GM19467 (cell line): ENCODE measurements at regions not wholly inside any gene's neighbourhood (a gene's known extent, or its start where the extent isn't known, plus 50 kb on each side); places are given as distances from the start of the nearest gene placed in this dataset.
"Not testable (repeated sequence)": the region's sequence is repeated elsewhere in the genome, so short reads cannot be mapped to it uniquely, and the experiment has no call there.

ENCODE experiments used
- ATAC-seq: cut with Tn5 transposase; IDR thresholded peaks from one replicate; pipeline ENCODE4 v1.9.1; 2021; ENCODE audit warnings: mild to moderate bottlenecking, moderate library complexity; ENCODE audit not compliant: unreplicated experiment

GRCh38 chr3:80994085-80994665, 767.3 kb downstream of the GBE1 start:
- no peak for ATAC-seq

- peak; percentile 64 for ATAC-seq
Observed at GRCh38 chr3:80993241-80993945, 768.1 kb downstream of the GBE1 start.

- ATAC-seq = no peak
Observed at GRCh38 chr3:80983753-80984152, 777.7 kb downstream of the GBE1 start.

GRCh38 chr3:80978216-80978969, 783.1 kb downstream of the GBE1 start:
- ATAC-seq = no peak

GRCh38 chr3:80970292-80970691, 791.2 kb downstream of the GBE1 start:
- no peak for ATAC-seq

GRCh38 chr3:80929576-80929975, 831.9 kb downstream of the GBE1 start:
- ATAC-seq = no peak

- no peak for ATAC-seq
Observed at GRCh38 chr3:80914854-80915253, 846.6 kb downstream of the GBE1 start.

- ATAC-seq = no peak
Observed at GRCh38 chr3:80898211-80898610, 863.2 kb downstream of the GBE1 start.

- not testable (repeated sequence) for ATAC-seq
Observed at GRCh38 chr3:80897005-80897404, 864.4 kb downstream of the GBE1 start.

- ATAC-seq = no peak
Observed at GRCh38 chr3:80890571-80890970, 870.9 kb downstream of the GBE1 start.

- no peak for ATAC-seq
Observed at GRCh38 chr3:80889535-80889934, 871.9 kb downstream of the GBE1 start.

GRCh38 chr3:80870476-80871041, 890.9 kb downstream of the GBE1 start:
- ATAC-seq = no peak

GRCh38 chr3:80855482-80855881, 906.0 kb downstream of the GBE1 start:
- no peak for ATAC-seq

GRCh38 chr3:80836395-80836794, 925.0 kb downstream of the GBE1 start:
- ATAC-seq = no peak

GRCh38 chr3:80807577-80807976, 953.9 kb downstream of the GBE1 start:
- no peak for ATAC-seq

GRCh38 chr3:80806673-80807072, 954.8 kb downstream of the GBE1 start:
- no peak for ATAC-seq

GRCh38 chr3:80788914-80789313, 972.5 kb downstream of the GBE1 start:
- ATAC-seq = no peak

- no peak for ATAC-seq
Observed at GRCh38 chr3:80785875-80786274, 975.6 kb downstream of the GBE1 start.

- no peak for ATAC-seq
Observed at GRCh38 chr3:80785475-80785874, 976.0 kb downstream of the GBE1 start.

- no peak for ATAC-seq
Observed at GRCh38 chr3:80771085-80771484, 990.4 kb downstream of the GBE1 start.
